GM12864 (cell line): ENCODE measurements at regions not wholly inside any gene's neighbourhood (a gene's known extent, or its start where the extent isn't known, plus 50 kb on each side); places are given as distances from the start of the nearest gene placed in this dataset.
"Not testable (repeated sequence)": the region's sequence is repeated elsewhere in the genome, so short reads cannot be mapped to it uniquely, and the experiment has no call there.

Experiments used
- DNase-seq: peaks from one replicate; pipeline ENCODE4 v3.0.0-alpha.2; 2011; ENCODE audit warnings: low read depth
- H3K4me3 ChIP-seq: 2 replicates; pipeline ENCODE4 v1.5.1; 2011; ENCODE audit warnings: mild to moderate bottlenecking, low read depth, low read length, control low read depth
- CTCF ChIP-seq: IDR thresholded peaks from 2 replicates; pipeline ENCODE4 v1.5.1; 2011; ENCODE audit warnings: low read depth, mild to moderate bottlenecking, moderate library complexity, low read length, control low read depth, inconsistent platforms; ENCODE audit errors: missing control alignments

- no peak overlapping the region for H3K4me3 ChIP-seq
- no peak for TF ChIP-seq CTCF
- peak; percentile 5 for DNase-seq
These were observed 911.1 kb downstream of the KCNT2 start for GRCh38 chr1:195697130-195697529.

- H3K4me3 ChIP-seq = no peak overlapping the region
- no peak for TF ChIP-seq CTCF
- no peak for DNase-seq
These were observed 921.5 kb downstream of the KCNT2 start for GRCh38 chr1:195686764-195687163.

GRCh38 chr1:195664628-195665027 lies 943.6 kb downstream of the KCNT2 start:
- TF ChIP-seq CTCF = no peak
- H3K4me3 ChIP-seq = no peak overlapping the region
- no peak for DNase-seq

- H3K4me3 ChIP-seq = no peak overlapping the region
- DNase-seq = no peak
- no peak for TF ChIP-seq CTCF
These were observed 944.5 kb downstream of the KCNT2 start for GRCh38 chr1:195663549-195664280.

GRCh38 chr1:195656780-195657179 lies 951.5 kb downstream of the KCNT2 start:
- no peak overlapping the region for H3K4me3 ChIP-seq
- TF ChIP-seq CTCF = no peak
- no peak for DNase-seq

- DNase-seq, H3K4me3 ChIP-seq: not testable (repeated sequence)
These were observed 959.4 kb downstream of the KCNT2 start for GRCh38 chr1:195648875-195649274.

GRCh38 chr1:195637539-195637938 lies 970.7 kb downstream of the KCNT2 start:
- no peak for TF ChIP-seq CTCF
- no peak for DNase-seq
- no peak overlapping the region for H3K4me3 ChIP-seq
